ENCODE measurements at regions not wholly inside any gene's neighbourhood (a gene's known extent, or its start where the extent isn't known, plus 50 kb on each side); places are given as distances from the start of the nearest gene placed in this dataset.

GRCh38 chr15:72859017-72859756, 75.6 kb upstream of the ADPGK start:
- Histone ChIP-seq H3K4me1 (ENCODE audit: insufficient read depth, low read length) (peaks cover 3% of the 10 kb centered on the region; the same call in 1 of the 2 replicates), H3K9me3 (ENCODE audit: control insufficient read depth, low read depth, low read length) (no peaks in the 10 kb centered on the region), H3K14ac (ENCODE audit: insufficient read depth, low read length) (no peak overlapping the region; the same call in 1 of the 2 replicates), H3K79me1 (ENCODE audit: insufficient read depth, low read depth, low read length, poor library complexity, severe bottlenecking) (no peaks in the 10 kb centered on the region), H3K23me2 (ENCODE audit: insufficient read length, low read depth, low read length, poor library complexity, severe bottlenecking) (no peaks in the 10 kb centered on the region), H4K91ac (ENCODE audit: insufficient read length, low read depth, low read length) (no peak overlapping the region), H3K4ac (ENCODE audit: low read depth, low read length) (no peak overlapping the region), H3K56ac (ENCODE audit: insufficient read length, low read depth, low read length) (no peak overlapping the region), H2BK120ac (ENCODE audit: low read depth, low read length, poor library complexity, severe bottlenecking) (no peak overlapping the region), H3K79me2 (ENCODE audit: insufficient read depth, low read length) (no peaks in the 10 kb centered on the region), H2BK5ac (ENCODE audit: insufficient read length, low read length) (no peak overlapping the region), H4K5ac (ENCODE audit: insufficient read length, low read depth, low read length) (no peak overlapping the region), H3K27ac (ENCODE audit: insufficient read length, low read depth, low read length) (no peak overlapping the region), H3T11ph (ENCODE audit: low read length) (no peak overlapping the region), H2BK15ac (ENCODE audit: low read depth, low read length) (no peak overlapping the region), H3K23ac (ENCODE audit: insufficient read length, low read depth, low read length) (no peak overlapping the region), H2BK12ac (ENCODE audit: insufficient read length, low read depth, low read length) (no peak overlapping the region), H2BK20ac (ENCODE audit: low read depth, low read length, poor library complexity, severe bottlenecking) (no peak overlapping the region), H3K9ac (ENCODE audit: extremely low read depth, insufficient read length, low read length) (no peak overlapping the region), H3K18ac (ENCODE audit: insufficient read length, low read depth, low read length) (no peak overlapping the region), H4K8ac (replicated peaks; ENCODE audit: insufficient read length, low read depth, low read length) (no peak overlapping the region), H3K4me2 (ENCODE audit: insufficient read depth, insufficient read length, low read length) (no peak overlapping the region), H2AK5ac (ENCODE audit: insufficient read length, low read length) (no peak overlapping the region), H2AFZ (ENCODE audit: low read length) (no peak overlapping the region), H4K20me1 (ENCODE audit: control insufficient read depth, insufficient read depth, insufficient read length) (no peaks in the 10 kb centered on the region), H3K27me3 (ENCODE audit: insufficient read depth, low read length) (no peaks in the 10 kb centered on the region)
- no peak overlapping the region for H3K27ac Mint-ChIP-seq
- no peak for DNase-seq
- no peak overlapping the region for H3K4me3 Mint-ChIP-seq
- no peaks in the 10 kb centered on the region for H3K9me3 Mint-ChIP-seq
- H3K27me3 Mint-ChIP-seq (ENCODE audit: low read depth): peaks cover 11% of the 10 kb centered on the region
- WGBS (ENCODE audit: extremely low coverage, insufficient read length, low lambda C conversion rate): no CpG with 5 or more reads among the region's 10 CpGs
- no peaks in the 10 kb centered on the region for H3K36me3 Mint-ChIP-seq (ENCODE audit: insufficient read depth in 1 of 3, low read depth in 3 of 3)
- H3K4me1 Mint-ChIP-seq: peaks cover 8 to 16% of the 10 kb centered on the region in 2 experiments
- TF ChIP-seq CTCF (conservative IDR thresholded peaks at IDR 0.05): no peak
